GM21619 (cell line): ENCODE measurements at regions not wholly inside any gene's neighbourhood (a gene's known extent, or its start where the extent isn't known, plus 50 kb on each side); places are given as distances from the start of the nearest gene placed in this dataset.

Source experiments
- ATAC-seq: cut with Tn5 transposase; IDR thresholded peaks from one replicate; pipeline ENCODE4 v1.9.1; 2021; ENCODE audit not compliant: unreplicated experiment

GRCh38 chr21:17987382-17988101 lies 168.4 kb upstream of the C21orf91 start:
- no peak for ATAC-seq

- ATAC-seq = no peak
These were observed 162.0 kb upstream of the C21orf91 start for GRCh38 chr21:17981060-17981740.

- no peak for ATAC-seq
These were observed 160.6 kb upstream of the C21orf91 start for GRCh38 chr21:17979763-17980162.

- ATAC-seq = no peak
These were observed 159.7 kb upstream of the C21orf91 start for GRCh38 chr21:17978895-17979294.

- ATAC-seq = no peak
These were observed 157.5 kb upstream of the C21orf91 start for GRCh38 chr21:17976691-17977090.

- ATAC-seq = no peak
These were observed 157.0 kb upstream of the C21orf91 start for GRCh38 chr21:17976139-17976538.

GRCh38 chr21:17967319-17967718 lies 148.2 kb upstream of the C21orf91 start:
- no peak for ATAC-seq

- no peak for ATAC-seq
These were observed 145.6 kb upstream of the C21orf91 start for GRCh38 chr21:17964716-17965115.

- no peak for ATAC-seq
These were observed 145.0 kb upstream of the C21orf91 start for GRCh38 chr21:17964199-17964598.

- ATAC-seq = no peak
These were observed 131.4 kb upstream of the C21orf91 start for GRCh38 chr21:17950591-17950990.

- no peak for ATAC-seq
These were observed 130.3 kb upstream of the C21orf91 start for GRCh38 chr21:17949421-17949820.

- no peak for ATAC-seq
These were observed 128.4 kb upstream of the C21orf91 start for GRCh38 chr21:17947531-17947930.

GRCh38 chr21:17931080-17931479 lies 111.9 kb upstream of the C21orf91 start:
- ATAC-seq = no peak

- ATAC-seq = no peak
These were observed 110.9 kb upstream of the C21orf91 start for GRCh38 chr21:17930093-17930492.

GRCh38 chr21:17929510-17929909 lies 110.4 kb upstream of the C21orf91 start:
- no peak for ATAC-seq

GRCh38 chr21:17925899-17926298 lies 106.7 kb upstream of the C21orf91 start:
- no peak for ATAC-seq

GRCh38 chr21:17925000-17925610 lies 105.9 kb upstream of the C21orf91 start:
- peak; percentile 90 for ATAC-seq

GRCh38 chr21:17921579-17922530 lies 102.7 kb upstream of the C21orf91 start:
- no peak for ATAC-seq

- no peak for ATAC-seq
These were observed 96.8 kb upstream of the C21orf91 start for GRCh38 chr21:17915976-17916375.

GRCh38 chr21:17911628-17912027 lies 92.5 kb upstream of the C21orf91 start:
- ATAC-seq = no peak
